ENCODE measurements at regions not wholly inside any gene's neighbourhood (a gene's known extent, or its start where the extent isn't known, plus 50 kb on each side); places are given as distances from the start of the nearest gene placed in this dataset.

DNA sequence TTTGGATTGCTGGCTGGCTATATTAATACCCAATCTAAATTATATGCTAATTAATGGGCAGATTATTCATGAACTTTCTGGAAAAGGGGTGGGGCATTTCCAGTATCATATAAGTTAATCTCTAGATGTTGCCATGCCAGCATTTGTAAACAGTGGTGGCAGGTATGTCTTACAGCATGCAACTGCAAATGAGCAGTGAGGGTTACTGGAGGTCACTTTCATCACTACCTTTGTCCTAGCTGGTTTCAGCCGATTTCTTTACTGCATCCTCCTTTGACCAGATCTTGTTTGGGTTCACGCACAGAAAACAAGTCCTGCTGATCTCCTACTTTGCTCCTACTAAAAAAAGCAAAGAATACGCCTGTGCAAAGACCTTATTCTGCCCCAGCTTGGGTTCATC lies 89.1 kb upstream of the USP47 start:
- no peak for TF ChIP-seq ZFX (IDR thresholded peaks at IDR 0.05; ENCODE audit: borderline replicate concordance)
- TF ChIP-seq, protein P1, sequence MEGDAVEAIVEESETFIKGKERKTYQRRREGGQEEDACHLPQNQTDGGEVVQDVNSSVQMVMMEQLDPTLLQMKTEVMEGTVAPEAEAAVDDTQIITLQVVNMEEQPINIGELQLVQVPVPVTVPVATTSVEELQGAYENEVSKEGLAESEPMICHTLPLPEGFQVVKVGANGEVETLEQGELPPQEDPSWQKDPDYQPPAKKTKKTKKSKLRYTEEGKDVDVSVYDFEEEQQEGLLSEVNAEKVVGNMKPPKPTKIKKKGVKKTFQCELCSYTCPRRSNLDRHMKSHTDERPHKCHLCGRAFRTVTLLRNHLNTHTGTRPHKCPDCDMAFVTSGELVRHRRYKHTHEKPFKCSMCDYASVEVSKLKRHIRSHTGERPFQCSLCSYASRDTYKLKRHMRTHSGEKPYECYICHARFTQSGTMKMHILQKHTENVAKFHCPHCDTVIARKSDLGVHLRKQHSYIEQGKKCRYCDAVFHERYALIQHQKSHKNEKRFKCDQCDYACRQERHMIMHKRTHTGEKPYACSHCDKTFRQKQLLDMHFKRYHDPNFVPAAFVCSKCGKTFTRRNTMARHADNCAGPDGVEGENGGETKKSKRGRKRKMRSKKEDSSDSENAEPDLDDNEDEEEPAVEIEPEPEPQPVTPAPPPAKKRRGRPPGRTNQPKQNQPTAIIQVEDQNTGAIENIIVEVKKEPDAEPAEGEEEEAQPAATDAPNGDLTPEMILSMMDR (IDR thresholded peaks at IDR 0.05), result no peak
